GM19463 (cell line): ENCODE measurements at regions not wholly inside any gene's neighbourhood (a gene's known extent, or its start where the extent isn't known, plus 50 kb on each side); places are given as distances from the start of the nearest gene placed in this dataset.

Source experiments
- ATAC-seq: cut with Tn5 transposase; IDR thresholded peaks from one replicate; pipeline ENCODE4 v1.9.1; 2021; ENCODE audit warnings: mild to moderate bottlenecking, moderate library complexity; ENCODE audit not compliant: unreplicated experiment

DNA sequence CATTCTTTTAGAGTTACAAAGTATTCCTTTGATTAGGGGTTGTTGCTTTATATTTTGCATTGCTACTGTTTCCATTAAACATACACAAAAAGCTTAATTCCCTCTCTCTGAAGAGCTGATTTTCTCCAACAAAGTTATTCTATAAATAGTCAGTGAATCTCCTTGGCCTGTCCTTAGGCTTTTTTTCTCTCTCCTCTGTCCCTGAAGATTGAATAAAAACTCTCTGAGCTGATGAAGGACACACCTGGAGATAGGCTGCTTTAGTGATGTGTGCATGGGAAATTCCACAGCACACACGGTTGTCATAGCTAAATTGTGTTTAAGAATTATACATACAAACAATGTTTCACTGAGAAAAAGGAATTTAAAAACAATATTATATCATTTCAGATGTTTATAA, 90.5 kb upstream of the TMEM106B start:
- ATAC-seq, result no peak

DNA sequence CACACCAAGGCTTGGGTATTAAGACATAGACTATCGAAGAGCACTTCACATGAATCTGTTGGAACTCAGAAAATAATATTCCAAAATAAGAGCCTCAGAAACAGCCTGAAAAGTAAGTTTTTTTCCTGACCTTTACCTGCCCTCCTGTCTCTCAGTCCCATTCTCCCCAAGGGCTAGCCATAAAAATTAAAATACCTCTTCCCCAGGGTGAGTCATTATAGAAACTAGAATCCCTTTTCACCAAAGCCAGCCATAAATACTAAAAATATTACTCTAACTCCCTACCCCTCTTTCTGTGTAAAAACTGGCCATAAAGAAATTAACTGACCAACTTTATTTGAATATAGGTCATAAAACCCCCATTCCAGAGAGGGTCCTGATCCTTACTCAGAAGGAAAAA, 87.9 kb upstream of the TMEM106B start:
- ATAC-seq, result no peak

DNA sequence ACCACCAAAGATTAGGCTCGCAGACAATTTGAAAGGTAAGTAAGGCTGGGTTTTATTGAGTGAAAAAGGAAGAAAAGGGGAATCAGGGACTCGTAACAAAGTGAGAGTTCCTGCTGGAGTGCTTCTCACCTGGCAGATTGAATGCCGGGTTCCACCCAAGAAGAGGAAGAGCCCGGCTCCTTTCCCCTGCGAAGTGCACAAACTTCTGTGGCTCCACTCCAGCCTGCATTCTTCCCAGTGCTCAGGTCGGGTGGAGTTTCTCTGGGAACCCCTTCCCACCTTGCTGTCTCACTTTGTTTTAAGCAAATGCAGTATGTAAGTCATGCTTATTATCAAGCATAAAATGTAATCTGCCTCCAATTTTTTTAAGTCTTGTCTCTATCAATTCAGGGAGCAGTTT, 87.1 kb upstream of the TMEM106B start:
- no peak for ATAC-seq

DNA sequence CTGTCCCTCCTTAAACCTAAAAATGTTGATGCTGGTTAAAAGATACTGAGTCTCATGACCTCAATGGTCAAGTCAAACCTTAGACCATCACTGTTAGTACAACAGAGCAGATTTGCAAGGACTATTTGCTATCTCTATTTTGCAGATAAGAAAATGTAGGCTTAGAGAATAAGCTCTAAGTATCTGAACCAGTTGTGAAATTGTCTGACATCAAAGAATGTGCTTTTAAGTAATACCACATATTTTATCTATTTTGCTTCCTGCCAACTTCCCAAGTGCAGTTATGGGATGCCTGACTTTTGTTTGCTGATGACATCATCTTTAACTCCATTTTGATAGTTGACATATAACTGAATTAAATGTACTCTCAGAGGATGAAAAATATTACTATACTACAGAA, 83.6 kb upstream of the TMEM106B start:
- no peak for ATAC-seq

GRCh38 chr7:12130609-12131008, 80.5 kb upstream of the TMEM106B start:
- no peak for ATAC-seq

DNA sequence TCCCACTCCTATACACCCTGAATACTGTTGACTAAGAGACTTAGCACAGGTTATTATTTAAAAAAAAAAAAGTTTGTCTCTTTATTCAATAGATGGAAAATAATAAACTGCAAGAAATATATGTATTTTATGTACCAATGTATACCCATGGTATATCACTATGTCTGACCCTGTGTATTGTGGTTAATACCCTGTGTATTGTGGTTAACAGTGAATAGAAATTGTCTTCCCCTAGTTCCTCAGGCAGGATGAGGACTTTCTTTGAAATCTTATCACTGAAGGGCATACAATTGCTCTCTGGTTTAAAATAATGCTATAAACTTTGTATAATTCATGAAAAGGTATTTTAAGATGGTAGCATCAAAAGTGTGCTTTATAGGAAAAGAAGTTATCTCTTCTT, 80.0 kb upstream of the TMEM106B start:
- no peak for ATAC-seq

- no peak for ATAC-seq
These were observed 77.2 kb upstream of the TMEM106B start for GRCh38 chr7:12133865-12134264.

DNA sequence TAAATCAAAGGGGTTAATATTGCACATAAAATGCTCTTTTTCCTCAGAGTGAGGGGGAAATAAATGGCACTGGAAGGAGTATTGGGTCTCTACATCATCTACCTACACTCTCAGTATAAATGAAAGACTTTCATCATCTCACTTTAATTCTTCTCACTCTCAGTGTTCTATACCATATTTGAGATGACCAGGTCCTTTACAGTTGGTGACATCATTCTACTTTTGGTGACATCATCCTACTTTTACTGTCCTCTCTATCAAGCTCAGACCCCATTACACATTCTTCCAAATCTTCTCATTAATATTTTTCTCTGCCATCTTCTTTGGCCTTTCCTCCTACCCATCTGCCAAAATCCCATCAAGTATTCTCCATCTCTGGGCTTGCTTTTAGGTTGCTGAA, 74.6 kb upstream of the TMEM106B start:
- no peak for ATAC-seq

GRCh38 chr7:12137283-12137682, 73.8 kb upstream of the TMEM106B start:
- no peak for ATAC-seq

GRCh38 chr7:12138421-12138820, 72.7 kb upstream of the TMEM106B start:
- ATAC-seq, result no peak

- ATAC-seq, result no peak
These were observed 71.7 kb upstream of the TMEM106B start for GRCh38 chr7:12139416-12139815.

DNA sequence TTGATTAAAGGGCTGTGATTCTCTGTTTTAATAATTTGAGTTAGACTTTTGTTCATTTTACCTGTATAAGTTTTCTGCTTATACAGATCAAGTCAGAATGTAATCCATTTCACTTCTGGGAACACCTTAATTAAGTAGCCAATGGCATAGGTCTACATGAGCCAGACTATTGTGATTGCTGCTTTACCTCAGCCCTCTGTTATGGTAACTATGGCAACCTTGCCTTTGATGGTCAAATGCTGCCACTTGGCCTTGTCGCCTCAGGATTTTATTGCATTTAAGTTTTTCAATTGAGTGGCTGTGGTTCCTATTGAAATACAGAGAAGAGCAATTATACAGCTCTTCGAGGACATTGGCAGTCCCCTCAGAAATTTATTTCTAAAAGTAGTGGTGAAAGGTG, 64.3 kb upstream of the TMEM106B start:
- no peak for ATAC-seq

DNA sequence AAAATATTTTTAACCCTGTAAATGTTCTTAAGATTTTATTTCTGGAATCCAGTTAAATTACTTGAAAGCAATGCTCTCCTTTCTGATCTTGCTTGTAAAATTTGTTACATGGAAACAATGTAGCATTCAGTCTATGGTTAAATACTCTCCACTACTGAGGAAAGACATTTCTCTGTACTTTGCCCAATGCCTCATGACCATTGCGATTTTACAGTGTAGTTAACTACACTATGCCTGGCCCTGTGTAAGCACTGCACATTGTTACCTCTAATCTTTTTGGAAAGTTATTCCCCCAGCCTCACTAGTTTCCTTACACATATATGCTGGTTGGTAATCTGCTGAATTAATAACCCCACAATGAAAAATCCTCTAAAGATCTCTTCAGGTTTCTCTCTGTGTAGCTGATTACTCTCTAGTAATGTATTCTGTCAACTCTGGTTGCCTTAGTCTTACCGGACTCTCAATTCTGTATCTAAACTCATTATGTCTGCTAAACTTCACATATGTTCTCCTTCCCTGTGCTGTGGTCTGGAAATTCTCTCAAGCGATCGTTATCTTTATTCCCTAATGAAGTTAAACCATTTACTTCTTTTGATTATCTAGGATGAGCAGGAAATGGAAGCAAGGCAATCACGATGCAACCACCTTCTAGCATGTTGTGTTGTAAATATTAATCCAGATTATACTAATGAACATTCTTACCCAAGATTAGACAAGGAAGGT, 58.7 kb upstream of the TMEM106B start:
- no peak for ATAC-seq

- no peak for ATAC-seq
These were observed 57.0 kb upstream of the TMEM106B start for GRCh38 chr7:12154119-12154518.

GRCh38 chr7:12157517-12157916, 53.6 kb upstream of the TMEM106B start:
- no peak for ATAC-seq

- no peak for ATAC-seq
These were observed 52.6 kb upstream of the TMEM106B start for GRCh38 chr7:12158334-12159060.

DNA sequence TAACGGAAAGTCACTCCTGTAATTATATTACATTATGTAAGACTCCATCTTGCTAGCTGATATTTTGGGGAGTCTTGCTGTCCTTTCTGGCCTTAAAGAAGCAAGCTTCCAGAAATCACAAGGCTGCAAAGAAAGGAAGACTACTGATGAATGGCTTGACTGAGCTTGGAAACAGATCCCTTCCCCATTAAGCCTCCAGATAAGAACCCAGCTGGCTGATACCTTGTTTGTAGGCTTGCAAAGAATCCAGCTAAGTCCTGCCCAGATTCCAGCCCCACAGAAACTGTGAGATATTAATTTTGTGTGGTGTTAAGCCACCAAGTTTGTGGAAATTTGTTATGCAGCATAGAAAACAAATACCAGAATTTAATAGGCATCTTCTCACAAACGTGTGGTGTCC, 49.9 kb upstream of the TMEM106B start:
- no peak for ATAC-seq
